Tibial nerve (tissue), 4 donors: ENCODE measurements at regions not wholly inside any gene's neighbourhood (a gene's known extent, or its start where the extent isn't known, plus 50 kb on each side); places are given as distances from the start of the nearest gene placed in this dataset.

Experiments
- EP300 ChIP-seq, 2 donors: sonication (generic); formaldehyde crosslinking; IDR thresholded peaks; one replicate each; pipeline ENCODE4 v1.6.1; 2017; ENCODE audit warnings: antibody characterized with exemption in 2 of 2, mild to moderate bottlenecking in 1 of 2
- POLR2A ChIP-seq, 2 donors: fragments of 450-650 bp; IDR thresholded peaks; one replicate each; pipeline ENCODE4 v1.6.1; 2017; ENCODE audit warnings: antibody characterized with exemption in 2 of 2, mild to moderate bottlenecking in 2 of 2, moderate library complexity in 2 of 2
- TF ChIP-seq, protein P1 (sequence below), 5 experiments: fragments of 200-600 bp in 3 of 5; fragments of 450-650 bp in 2 of 5; sonication (generic) in 3 of 5; IDR thresholded peaks; one replicate each; pipeline ENCODE4 v1.5.1; 2016 to 2019; ENCODE audit warnings: antibody characterized with exemption in 5 of 5, mild to moderate bottlenecking in 3 of 5, moderate library complexity in 2 of 5

DNA sequence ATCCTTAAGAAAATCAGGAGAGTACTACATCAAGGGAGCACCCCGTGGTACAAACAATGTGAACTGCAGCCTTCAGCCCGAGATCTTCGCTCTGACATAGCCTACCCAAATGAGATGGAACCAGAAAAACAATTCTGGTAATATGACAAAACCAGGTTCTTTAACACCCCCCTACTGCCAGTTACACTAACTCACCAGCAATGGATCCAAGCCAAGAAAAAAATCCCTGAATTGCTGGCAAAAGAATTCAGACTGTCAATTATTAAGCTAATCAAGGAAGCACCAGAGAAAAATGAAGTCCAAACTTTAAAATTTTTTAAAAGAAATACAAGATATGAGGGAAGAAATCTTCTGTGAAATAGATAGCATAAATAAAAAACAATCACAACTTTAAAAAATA, 101.7 kb upstream of the KLF8 start:
- TF ChIP-seq, protein P1, sequence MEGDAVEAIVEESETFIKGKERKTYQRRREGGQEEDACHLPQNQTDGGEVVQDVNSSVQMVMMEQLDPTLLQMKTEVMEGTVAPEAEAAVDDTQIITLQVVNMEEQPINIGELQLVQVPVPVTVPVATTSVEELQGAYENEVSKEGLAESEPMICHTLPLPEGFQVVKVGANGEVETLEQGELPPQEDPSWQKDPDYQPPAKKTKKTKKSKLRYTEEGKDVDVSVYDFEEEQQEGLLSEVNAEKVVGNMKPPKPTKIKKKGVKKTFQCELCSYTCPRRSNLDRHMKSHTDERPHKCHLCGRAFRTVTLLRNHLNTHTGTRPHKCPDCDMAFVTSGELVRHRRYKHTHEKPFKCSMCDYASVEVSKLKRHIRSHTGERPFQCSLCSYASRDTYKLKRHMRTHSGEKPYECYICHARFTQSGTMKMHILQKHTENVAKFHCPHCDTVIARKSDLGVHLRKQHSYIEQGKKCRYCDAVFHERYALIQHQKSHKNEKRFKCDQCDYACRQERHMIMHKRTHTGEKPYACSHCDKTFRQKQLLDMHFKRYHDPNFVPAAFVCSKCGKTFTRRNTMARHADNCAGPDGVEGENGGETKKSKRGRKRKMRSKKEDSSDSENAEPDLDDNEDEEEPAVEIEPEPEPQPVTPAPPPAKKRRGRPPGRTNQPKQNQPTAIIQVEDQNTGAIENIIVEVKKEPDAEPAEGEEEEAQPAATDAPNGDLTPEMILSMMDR (IDR thresholded peaks at IDR 0.05): no peak
- TF ChIP-seq EP300 (IDR thresholded peaks at IDR 0.05): no peak
- no peak for TF ChIP-seq POLR2A (IDR thresholded peaks at IDR 0.05)
